ENCODE measurements at regions not wholly inside any gene's neighbourhood (a gene's known extent, or its start where the extent isn't known, plus 50 kb on each side); places are given as distances from the start of the nearest gene placed in this dataset.

- CTCF ChIA-PET = interaction anchor here (0.5 to 0.6 kb wide), 2 partner anchors 9 to 1788 kb away, joined by 3 read pairs; no protein-coding TSS in a partner anchor
- BruUV-seq (replicated peaks) = no TSS peak
- intact Hi-C loops (cut with micrococcal nuclease) = no loop called here
Observed at GRCh38 chr15:87082581-87082980, 1002.9 kb downstream of the AGBL1 start.

DNA sequence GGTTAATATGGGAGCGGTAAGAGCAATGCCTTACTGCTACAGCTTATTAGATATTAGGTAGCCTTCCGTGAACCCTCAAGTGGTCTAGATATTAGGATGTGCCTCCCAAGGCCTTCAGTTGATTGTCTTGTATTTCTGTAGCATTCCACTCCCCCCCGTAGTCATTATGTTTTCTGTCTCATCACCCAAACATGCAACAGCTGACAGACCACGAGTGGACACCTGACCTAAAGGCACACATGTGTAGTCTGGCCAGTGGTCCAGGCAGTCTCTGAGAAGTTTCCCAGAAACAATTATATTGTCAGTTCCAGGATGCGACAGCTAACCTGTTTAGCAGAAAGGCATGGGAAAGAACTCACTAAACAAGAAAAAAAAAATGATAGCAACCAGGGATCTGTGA is 1000.9 kb downstream of the AGBL1 start:
- TF ChIP-seq, protein P1, sequence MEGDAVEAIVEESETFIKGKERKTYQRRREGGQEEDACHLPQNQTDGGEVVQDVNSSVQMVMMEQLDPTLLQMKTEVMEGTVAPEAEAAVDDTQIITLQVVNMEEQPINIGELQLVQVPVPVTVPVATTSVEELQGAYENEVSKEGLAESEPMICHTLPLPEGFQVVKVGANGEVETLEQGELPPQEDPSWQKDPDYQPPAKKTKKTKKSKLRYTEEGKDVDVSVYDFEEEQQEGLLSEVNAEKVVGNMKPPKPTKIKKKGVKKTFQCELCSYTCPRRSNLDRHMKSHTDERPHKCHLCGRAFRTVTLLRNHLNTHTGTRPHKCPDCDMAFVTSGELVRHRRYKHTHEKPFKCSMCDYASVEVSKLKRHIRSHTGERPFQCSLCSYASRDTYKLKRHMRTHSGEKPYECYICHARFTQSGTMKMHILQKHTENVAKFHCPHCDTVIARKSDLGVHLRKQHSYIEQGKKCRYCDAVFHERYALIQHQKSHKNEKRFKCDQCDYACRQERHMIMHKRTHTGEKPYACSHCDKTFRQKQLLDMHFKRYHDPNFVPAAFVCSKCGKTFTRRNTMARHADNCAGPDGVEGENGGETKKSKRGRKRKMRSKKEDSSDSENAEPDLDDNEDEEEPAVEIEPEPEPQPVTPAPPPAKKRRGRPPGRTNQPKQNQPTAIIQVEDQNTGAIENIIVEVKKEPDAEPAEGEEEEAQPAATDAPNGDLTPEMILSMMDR (IDR thresholded peaks at IDR 0.05; ENCODE audit: unreplicated experiment) = no peak
- no peaks in the 10 kb centered on the region for H3K9me3 Mint-ChIP-seq (ENCODE audit: unreplicated experiment)
- intact Hi-C loops (cut with micrococcal nuclease) = no loop called here
- POLR2A ChIA-PET = no interaction called here
- DNase-seq (ENCODE audit: unreplicated experiment) = no peak
- no peaks in the 10 kb centered on the region for H3K36me3 Mint-ChIP-seq (ENCODE audit: insufficient read depth, unreplicated experiment)
- H3K27me3 Mint-ChIP-seq (ENCODE audit: insufficient read depth, unreplicated experiment) = no peaks in the 10 kb centered on the region
- no peak overlapping the region for H3K4me3 Mint-ChIP-seq (ENCODE audit: unreplicated experiment)
- H3K4me1 Mint-ChIP-seq (ENCODE audit: insufficient read depth, unreplicated experiment) = no peaks in the 10 kb centered on the region
- BruUV-seq (replicated peaks) = no TSS peak
- no peak overlapping the region for H3K27ac Mint-ChIP-seq (ENCODE audit: low read depth, unreplicated experiment)
- CTCF ChIA-PET = interaction anchor here (0.7 kb wide), 1 partner anchor 39 kb away, joined by 3 read pairs; no protein-coding TSS in a partner anchor

More at GRCh38 chr15:87082581-87082980, 1002.9 kb downstream of the AGBL1 start:
- TF ChIP-seq, protein P1 (IDR thresholded peaks at IDR 0.05; ENCODE audit: unreplicated experiment) = no peak
- Mint-ChIP-seq H3K9me3 (ENCODE audit: unreplicated experiment) (no peaks in the 10 kb centered on the region), H3K36me3 (ENCODE audit: insufficient read depth, unreplicated experiment) (no peaks in the 10 kb centered on the region), H3K4me3 (ENCODE audit: unreplicated experiment) (no peak overlapping the region), H3K27me3 (ENCODE audit: insufficient read depth, unreplicated experiment) (no peaks in the 10 kb centered on the region), H3K27ac (ENCODE audit: low read depth, unreplicated experiment) (no peak overlapping the region), H3K4me1 (ENCODE audit: insufficient read depth, unreplicated experiment) (no peaks in the 10 kb centered on the region)
- POLR2A ChIA-PET = no interaction called here
- no peak for DNase-seq (ENCODE audit: unreplicated experiment)

All from MCF 10A (cell line).